ENCODE measurements at regions not wholly inside any gene's neighbourhood (a gene's known extent, or its start where the extent isn't known, plus 50 kb on each side); places are given as distances from the start of the nearest gene placed in this dataset.

DNA sequence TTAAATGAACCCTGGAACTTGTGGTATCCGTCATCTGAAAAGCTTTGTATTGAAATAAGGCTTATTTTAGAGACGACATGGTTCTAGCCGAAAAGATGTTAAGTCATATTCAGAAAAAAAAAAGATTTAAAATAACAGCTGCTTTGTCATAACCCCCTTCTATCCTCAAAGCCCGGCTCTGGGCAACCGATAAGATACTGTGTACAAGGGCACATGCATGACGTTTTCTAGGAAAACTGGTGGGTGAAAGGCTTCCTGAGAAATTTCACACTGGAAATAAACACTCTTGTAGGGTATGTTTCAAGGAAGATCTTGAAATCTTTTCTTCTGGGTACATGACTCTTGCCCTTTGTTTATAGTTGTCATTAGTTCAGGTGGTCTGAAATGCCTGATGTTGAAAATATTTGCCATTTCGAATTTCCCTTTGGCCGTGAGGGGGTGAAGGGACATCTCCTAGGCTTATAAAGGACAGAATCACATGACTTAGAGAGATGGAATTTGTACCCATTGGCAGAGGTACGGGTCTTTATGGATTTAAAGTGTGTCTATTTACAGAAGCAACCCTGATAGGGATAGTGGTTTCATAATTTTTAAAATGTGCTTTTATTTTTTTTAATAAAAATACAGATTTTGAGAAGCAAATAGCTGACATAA is 232.5 kb downstream of the PTEN start:
- DNase-seq: no peak
- in situ Hi-C loops (cut with HindIII; ENCODE audit: low pct_ligation_motif_present, low pct_unique_long_range_greater_than_20kb, low sequenced_read_pairs): no loop called here

- in situ Hi-C loops (cut with HindIII; ENCODE audit: low pct_ligation_motif_present, low pct_unique_long_range_greater_than_20kb, low sequenced_read_pairs): no loop called here
- DNase-seq: no peak
These were observed 233.7 kb downstream of the PTEN start for GRCh38 chr10:88097092-88097516.

GRCh38 chr10:88097536-88097935 is 234.1 kb downstream of the PTEN start:
- in situ Hi-C loops (cut with HindIII; ENCODE audit: low pct_ligation_motif_present, low pct_unique_long_range_greater_than_20kb, low sequenced_read_pairs): no loop called here

GRCh38 chr10:88100281-88100680 is 236.9 kb downstream of the PTEN start:
- in situ Hi-C loops (cut with HindIII; ENCODE audit: low pct_ligation_motif_present, low pct_unique_long_range_greater_than_20kb, low sequenced_read_pairs): no loop called here
- DNase-seq: no peak

More at GRCh38 chr10:88097536-88097935, 234.1 kb downstream of the PTEN start:
- DNase-seq: no peak

- in situ Hi-C loops (cut with HindIII; ENCODE audit: low pct_ligation_motif_present, low pct_unique_long_range_greater_than_20kb, low sequenced_read_pairs): no loop called here
These were observed 238.2 kb downstream of the PTEN start for GRCh38 chr10:88101666-88102065.

GRCh38 chr10:88103576-88103975 is 240.2 kb downstream of the PTEN start:
- in situ Hi-C loops (cut with HindIII; ENCODE audit: low pct_ligation_motif_present, low pct_unique_long_range_greater_than_20kb, low sequenced_read_pairs): no loop called here

More at GRCh38 chr10:88101666-88102065, 238.2 kb downstream of the PTEN start:
- no peak for DNase-seq

DNA sequence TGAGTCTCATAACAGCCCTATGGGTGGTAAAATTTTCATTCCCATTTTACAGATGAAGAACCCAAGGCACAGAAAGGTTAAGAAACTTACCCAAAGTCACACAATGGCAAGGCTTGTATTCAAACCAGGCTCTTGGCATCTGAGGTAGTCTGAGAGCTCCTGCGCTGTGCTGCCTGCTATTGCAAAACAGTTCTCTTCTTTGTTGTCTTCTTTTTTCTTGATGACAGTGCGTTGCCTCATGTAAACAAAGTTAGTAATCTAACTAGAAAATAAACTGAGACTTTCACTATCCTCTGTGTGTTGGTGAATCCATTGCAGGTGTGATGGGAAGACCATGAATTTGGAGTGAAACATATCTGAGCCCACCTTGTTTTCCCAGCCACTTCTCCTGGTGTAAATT is 240.8 kb downstream of the PTEN start:
- DNase-seq: no peak

More at GRCh38 chr10:88103576-88103975, 240.2 kb downstream of the PTEN start:
- DNase-seq: no peak

GRCh38 chr10:88106366-88106765 is 242.9 kb downstream of the PTEN start:
- in situ Hi-C loops (cut with HindIII; ENCODE audit: low pct_ligation_motif_present, low pct_unique_long_range_greater_than_20kb, low sequenced_read_pairs): no loop called here
- no peak for DNase-seq

More for the DNA sequence above, 240.8 kb downstream of the PTEN start:
- in situ Hi-C loops (cut with HindIII; ENCODE audit: low pct_ligation_motif_present, low pct_unique_long_range_greater_than_20kb, low sequenced_read_pairs): no loop called here

- no peak for DNase-seq
- in situ Hi-C loops (cut with HindIII; ENCODE audit: low pct_ligation_motif_present, low pct_unique_long_range_greater_than_20kb, low sequenced_read_pairs): no loop called here
These were observed 244.1 kb downstream of the PTEN start for GRCh38 chr10:88107296-88108097.

DNA sequence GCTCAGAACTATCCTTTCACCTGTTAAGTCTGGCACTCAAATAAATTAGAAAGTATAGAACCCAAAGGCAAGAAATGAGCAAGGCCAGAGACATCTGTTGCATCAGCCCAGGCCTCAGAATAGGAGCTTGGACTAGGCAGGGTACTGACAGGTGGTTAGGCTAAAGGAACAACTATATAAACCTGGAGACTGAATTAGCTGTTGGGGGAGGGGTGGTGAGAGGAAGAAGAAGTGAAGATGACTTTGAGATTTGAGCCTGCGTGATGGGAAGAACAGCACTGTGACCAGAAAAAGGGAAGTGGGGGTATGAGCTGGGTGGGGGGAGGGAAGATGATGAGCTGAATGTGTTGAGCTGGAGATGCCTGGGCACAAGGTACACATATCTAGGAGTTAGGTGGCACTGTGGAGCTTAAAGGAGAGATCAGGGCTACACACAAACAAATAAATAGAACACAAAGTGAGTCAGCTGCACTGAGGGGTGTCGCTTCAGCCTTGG is 244.7 kb downstream of the PTEN start:
- DNase-seq: no peak
- in situ Hi-C loops (cut with HindIII; ENCODE audit: low pct_ligation_motif_present, low pct_unique_long_range_greater_than_20kb, low sequenced_read_pairs): no loop called here

DNA sequence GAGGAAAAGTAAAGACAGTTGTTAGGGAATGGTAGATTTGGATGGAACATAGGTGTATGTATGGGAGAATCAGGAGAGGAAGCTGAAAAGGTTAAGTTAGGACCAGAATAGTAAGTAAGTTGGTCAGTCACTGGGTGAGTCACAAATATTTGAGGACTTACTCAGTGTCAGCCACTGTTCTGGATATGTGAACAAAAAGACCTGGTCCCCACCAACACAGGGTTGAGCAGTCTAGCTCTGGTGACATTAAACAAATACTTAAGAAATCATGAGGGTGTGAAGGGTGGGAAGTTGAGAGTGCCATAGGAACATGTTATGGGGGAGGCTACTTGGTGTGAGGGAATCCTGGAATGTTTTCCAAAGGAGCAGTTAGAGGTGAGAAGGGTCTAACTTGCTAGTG is 246.9 kb downstream of the PTEN start:
- DNase-seq: peak; percentile 79

GRCh38 chr10:88110822-88111221 is 247.4 kb downstream of the PTEN start:
- in situ Hi-C loops (cut with HindIII; ENCODE audit: low pct_ligation_motif_present, low pct_unique_long_range_greater_than_20kb, low sequenced_read_pairs): loop anchor here (10.0 kb wide), 1 partner anchor 236 kb away; no protein-coding TSS in a partner anchor
- peak; percentile 3 for DNase-seq

More for the DNA sequence above, 246.9 kb downstream of the PTEN start:
- in situ Hi-C loops (cut with HindIII; ENCODE audit: low pct_ligation_motif_present, low pct_unique_long_range_greater_than_20kb, low sequenced_read_pairs): loop anchor here (10.0 kb wide), 1 partner anchor 236 kb away; no protein-coding TSS in a partner anchor

DNA sequence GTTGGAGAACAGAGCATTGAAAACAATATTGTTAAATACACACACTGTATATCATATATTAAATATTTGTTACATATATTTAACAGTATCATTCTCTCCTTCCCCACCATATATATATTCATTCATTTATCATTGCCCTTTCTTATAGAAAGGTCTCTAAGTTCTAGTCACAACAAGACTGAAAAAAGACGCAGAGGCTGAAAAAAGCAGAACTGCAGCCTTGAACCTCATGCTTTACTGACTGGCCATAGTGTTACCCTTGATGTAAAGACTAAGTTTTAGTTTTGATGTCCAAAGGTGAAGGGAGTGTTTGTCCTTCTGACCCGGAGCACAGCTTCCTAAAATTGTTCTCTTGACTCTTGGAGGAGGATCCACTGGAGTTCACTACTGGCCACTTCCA is 247.9 kb downstream of the PTEN start:
- in situ Hi-C loops (cut with HindIII; ENCODE audit: low pct_ligation_motif_present, low pct_unique_long_range_greater_than_20kb, low sequenced_read_pairs): loop anchor here (10.0 kb wide), 1 partner anchor 236 kb away; no protein-coding TSS in a partner anchor
- DNase-seq: no peak

DNA sequence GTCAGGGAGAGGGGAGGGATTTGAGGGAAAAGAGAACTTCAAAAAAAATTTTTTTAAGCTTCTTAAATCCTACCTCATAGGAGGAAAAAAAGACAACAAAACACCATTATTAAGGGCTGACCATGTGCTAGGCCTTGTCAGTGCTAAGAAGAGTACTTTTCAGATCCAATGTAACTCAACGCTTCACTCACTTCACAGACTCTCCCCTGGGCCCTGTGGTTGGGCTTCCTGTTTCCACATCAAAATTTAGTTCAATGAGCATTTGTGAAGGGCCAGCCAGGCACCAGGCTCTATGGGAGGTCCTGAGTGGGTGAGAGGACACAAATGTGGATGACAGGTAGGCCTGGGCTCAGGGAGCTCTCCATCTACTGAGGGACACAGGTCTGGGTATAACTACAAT is 249.8 kb downstream of the PTEN start:
- DNase-seq: no peak
- in situ Hi-C loops (cut with HindIII; ENCODE audit: low pct_ligation_motif_present, low pct_unique_long_range_greater_than_20kb, low sequenced_read_pairs): loop anchor here (10.0 kb wide), 1 partner anchor 238 kb away; no protein-coding TSS in a partner anchor

DNA sequence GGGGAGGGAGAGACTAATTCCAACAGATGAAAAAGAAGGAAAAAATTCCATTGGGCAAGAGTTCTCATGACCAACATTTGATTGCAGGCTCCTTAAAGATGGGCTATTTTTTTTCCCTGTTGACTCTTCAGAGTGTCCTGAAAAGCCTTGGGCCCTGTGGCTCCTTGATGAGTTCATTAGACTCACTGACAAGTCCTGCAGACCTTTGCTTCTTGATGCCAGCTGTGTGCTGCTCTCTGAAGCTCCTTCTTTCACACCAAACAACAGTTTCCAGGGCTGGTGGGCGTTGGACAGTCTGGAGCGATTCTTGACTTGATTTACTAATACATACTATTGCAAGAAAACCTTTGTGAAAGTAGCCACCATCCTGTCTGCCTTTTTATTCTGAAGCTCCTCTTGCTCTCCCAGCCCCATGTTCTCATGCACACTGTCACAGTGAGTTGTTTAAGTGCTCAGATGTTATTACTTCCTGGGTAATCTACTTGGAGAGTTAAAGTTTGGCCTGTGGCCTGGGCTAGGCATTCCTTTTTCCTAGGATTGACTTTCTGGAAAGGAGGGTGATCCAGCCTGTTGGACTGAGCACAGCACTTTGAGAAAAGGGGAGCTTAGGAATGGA is 250.3 kb downstream of the PTEN start:
- no peak for DNase-seq
- in situ Hi-C loops (cut with HindIII; ENCODE audit: low pct_ligation_motif_present, low pct_unique_long_range_greater_than_20kb, low sequenced_read_pairs): loop anchor here (10.0 kb wide), 1 partner anchor 239 kb away; no protein-coding TSS in a partner anchor

GRCh38 chr10:88114368-88114767 is 250.9 kb downstream of the PTEN start:
- in situ Hi-C loops (cut with HindIII; ENCODE audit: low pct_ligation_motif_present, low pct_unique_long_range_greater_than_20kb, low sequenced_read_pairs): loop anchor here (10.0 kb wide), 1 partner anchor 240 kb away; no protein-coding TSS in a partner anchor
- peak; percentile 63 for DNase-seq

DNA sequence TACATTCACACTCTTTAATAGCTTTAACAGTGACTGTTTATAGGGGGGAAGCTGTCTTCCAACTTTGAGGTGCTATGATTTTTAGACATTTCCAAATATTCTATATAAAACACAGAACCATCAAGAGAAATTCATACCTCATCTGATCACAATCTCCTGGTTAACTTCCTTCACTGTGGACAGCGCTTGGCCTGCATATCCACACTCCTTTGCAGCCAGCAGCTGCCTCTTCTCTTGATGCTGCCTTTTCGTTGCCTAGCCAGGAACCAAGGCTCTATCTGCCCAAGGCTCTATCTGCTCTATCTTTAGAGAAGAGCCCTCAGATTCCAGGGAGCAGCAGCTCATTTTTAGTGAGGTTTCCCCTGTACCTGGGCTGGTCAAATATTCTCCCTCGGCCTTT is 252.0 kb downstream of the PTEN start:
- no peak for DNase-seq
- in situ Hi-C loops (cut with HindIII; ENCODE audit: low pct_ligation_motif_present, low pct_unique_long_range_greater_than_20kb, low sequenced_read_pairs): loop anchor here (10.0 kb wide), 1 partner anchor 241 kb away; no protein-coding TSS in a partner anchor

- in situ Hi-C loops (cut with HindIII; ENCODE audit: low pct_ligation_motif_present, low pct_unique_long_range_greater_than_20kb, low sequenced_read_pairs): loop anchor here (10.0 kb wide), 1 partner anchor 241 kb away; no protein-coding TSS in a partner anchor
These were observed 252.5 kb downstream of the PTEN start for GRCh38 chr10:88115968-88116367.

GRCh38 chr10:88116481-88116880 is 253.1 kb downstream of the PTEN start:
- in situ Hi-C loops (cut with HindIII; ENCODE audit: low pct_ligation_motif_present, low pct_unique_long_range_greater_than_20kb, low sequenced_read_pairs): loop anchor here (10.0 kb wide), 1 partner anchor 242 kb away; no protein-coding TSS in a partner anchor
- no peak for DNase-seq

More at GRCh38 chr10:88115968-88116367, 252.5 kb downstream of the PTEN start:
- DNase-seq: no peak

All from ACHN (cell line).